Ishikawa (cell line): ENCODE measurements at regions not wholly inside any gene's neighbourhood (a gene's known extent, or its start where the extent isn't known, plus 50 kb on each side); places are given as distances from the start of the nearest gene placed in this dataset.

ENCODE experiments used
- CEBPB ChIP-seq: IDR thresholded peaks from 2 replicates; pipeline ENCODE4 v1.6.1; 2012
- CREB1 ChIP-seq: IDR thresholded peaks from 2 replicates; pipeline ENCODE4 v1.6.1; 2012; ENCODE audit warnings: low read depth
- EP300 ChIP-seq: IDR thresholded peaks from 2 replicates; pipeline ENCODE4 v1.6.1; 2012; ENCODE audit warnings: borderline replicate concordance
- MAX ChIP-seq: IDR thresholded peaks from 2 replicates; pipeline ENCODE4 v1.6.1; 2012
- NFIC ChIP-seq: IDR thresholded peaks from 2 replicates; pipeline ENCODE4 v1.6.1; 2012
- RAD21 ChIP-seq: IDR thresholded peaks from 2 replicates; pipeline ENCODE4 v1.6.1; 2012; ENCODE audit warnings: low read depth
- TAF1 ChIP-seq: IDR thresholded peaks from 2 replicates; pipeline ENCODE4 v1.6.1; 2012; ENCODE audit warnings: low read depth, mild to moderate bottlenecking
- TCF12 ChIP-seq: IDR thresholded peaks from 2 replicates; pipeline ENCODE4 v1.6.1; 2012; ENCODE audit warnings: low read depth
- TEAD4 ChIP-seq: IDR thresholded peaks from 2 replicates; pipeline ENCODE4 v1.6.1; 2012
- USF1 ChIP-seq: IDR thresholded peaks from 2 replicates; pipeline ENCODE4 v1.6.1; 2012
- YY1 ChIP-seq: IDR thresholded peaks from 2 replicates; pipeline ENCODE4 v1.6.1; 2012; ENCODE audit warnings: low read depth
- ZBTB7A ChIP-seq: IDR thresholded peaks from 2 replicates; pipeline ENCODE4 v1.6.1; 2012; ENCODE audit warnings: low read depth
- TF ChIP-seq, protein P1 (sequence below): IDR thresholded peaks from 2 replicates; pipeline ENCODE4 v1.6.1; 2012; ENCODE audit warnings: low read depth, mild to moderate bottlenecking

GRCh38 chrX:40843643-40844042 lies 108.3 kb upstream of the MED14 start:
- TF ChIP-seq TEAD4 (no peak), ZBTB7A (no peak), USF1 (no peak), YY1 (no peak), RAD21 (no peak)
- TF ChIP-seq, protein P1, sequence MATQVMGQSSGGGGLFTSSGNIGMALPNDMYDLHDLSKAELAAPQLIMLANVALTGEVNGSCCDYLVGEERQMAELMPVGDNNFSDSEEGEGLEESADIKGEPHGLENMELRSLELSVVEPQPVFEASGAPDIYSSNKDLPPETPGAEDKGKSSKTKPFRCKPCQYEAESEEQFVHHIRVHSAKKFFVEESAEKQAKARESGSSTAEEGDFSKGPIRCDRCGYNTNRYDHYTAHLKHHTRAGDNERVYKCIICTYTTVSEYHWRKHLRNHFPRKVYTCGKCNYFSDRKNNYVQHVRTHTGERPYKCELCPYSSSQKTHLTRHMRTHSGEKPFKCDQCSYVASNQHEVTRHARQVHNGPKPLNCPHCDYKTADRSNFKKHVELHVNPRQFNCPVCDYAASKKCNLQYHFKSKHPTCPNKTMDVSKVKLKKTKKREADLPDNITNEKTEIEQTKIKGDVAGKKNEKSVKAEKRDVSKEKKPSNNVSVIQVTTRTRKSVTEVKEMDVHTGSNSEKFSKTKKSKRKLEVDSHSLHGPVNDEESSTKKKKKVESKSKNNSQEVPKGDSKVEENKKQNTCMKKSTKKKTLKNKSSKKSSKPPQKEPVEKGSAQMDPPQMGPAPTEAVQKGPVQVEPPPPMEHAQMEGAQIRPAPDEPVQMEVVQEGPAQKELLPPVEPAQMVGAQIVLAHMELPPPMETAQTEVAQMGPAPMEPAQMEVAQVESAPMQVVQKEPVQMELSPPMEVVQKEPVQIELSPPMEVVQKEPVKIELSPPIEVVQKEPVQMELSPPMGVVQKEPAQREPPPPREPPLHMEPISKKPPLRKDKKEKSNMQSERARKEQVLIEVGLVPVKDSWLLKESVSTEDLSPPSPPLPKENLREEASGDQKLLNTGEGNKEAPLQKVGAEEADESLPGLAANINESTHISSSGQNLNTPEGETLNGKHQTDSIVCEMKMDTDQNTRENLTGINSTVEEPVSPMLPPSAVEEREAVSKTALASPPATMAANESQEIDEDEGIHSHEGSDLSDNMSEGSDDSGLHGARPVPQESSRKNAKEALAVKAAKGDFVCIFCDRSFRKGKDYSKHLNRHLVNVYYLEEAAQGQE: no peak

GRCh38 chrX:40844471-40844870 lies 109.1 kb upstream of the MED14 start:
- no peak for TF ChIP-seq CEBPB
- TF ChIP-seq TCF12: no peak
- TF ChIP-seq EP300: no peak
- TF ChIP-seq USF1: no peak

DNA sequence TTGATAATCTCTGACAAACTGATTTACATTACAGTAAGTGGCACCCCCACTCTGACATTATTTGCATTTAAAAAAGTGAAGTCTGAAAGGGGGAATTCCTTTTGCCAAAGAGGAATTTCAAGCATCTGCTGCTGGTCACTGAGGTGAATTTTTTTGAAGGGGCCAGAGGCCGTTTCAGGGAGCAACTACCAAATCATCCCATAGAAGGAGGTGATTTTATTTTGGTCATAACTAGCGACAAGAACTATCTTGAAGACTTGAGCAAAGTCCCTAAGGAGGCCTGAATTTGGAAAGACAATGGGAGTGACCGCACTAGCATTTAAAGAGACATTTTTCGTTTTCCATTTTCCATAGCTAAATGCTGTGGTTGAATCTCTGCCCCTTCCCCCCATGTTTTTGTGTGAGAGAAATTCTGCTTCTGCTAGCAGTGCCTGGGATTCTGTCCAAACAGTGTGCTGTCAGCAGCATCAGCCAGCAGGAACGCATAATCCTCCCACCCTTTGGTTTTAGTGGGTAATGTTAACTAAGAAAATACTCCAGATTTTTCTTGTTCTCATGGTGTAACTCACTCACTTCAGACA lies 110.1 kb upstream of the MED14 start:
- TF ChIP-seq TAF1 (no peak), EP300 (no peak), CREB1 (no peak), RAD21 (no peak), NFIC (no peak), ZBTB7A (no peak), TEAD4 (no peak), USF1 (no peak), CEBPB (no peak), TCF12 (no peak)
- TF ChIP-seq, protein P1: no peak

- no peak for TF ChIP-seq USF1
- no peak for TF ChIP-seq MAX
- TF ChIP-seq TCF12: no peak
- TF ChIP-seq CEBPB: no peak
Measured at GRCh38 chrX:40849906-40850823, 114.8 kb upstream of the MED14 start.

- TF ChIP-seq TAF1: no peak
- TF ChIP-seq CEBPB: no peak
- TF ChIP-seq ZBTB7A: no peak
- TF ChIP-seq TCF12: no peak
- TF ChIP-seq, protein P1: no peak
- no peak for TF ChIP-seq MAX
- TF ChIP-seq USF1: no peak
- TF ChIP-seq NFIC: no peak
- TF ChIP-seq YY1: no peak
Measured at GRCh38 chrX:40852586-40852985, 117.2 kb upstream of the MED14 start.
